ENCODE measurements at regions not wholly inside any gene's neighbourhood (a gene's known extent, or its start where the extent isn't known, plus 50 kb on each side); places are given as distances from the start of the nearest gene placed in this dataset.
"Not testable (repeated sequence)": the region's sequence is repeated elsewhere in the genome, so short reads cannot be mapped to it uniquely, and the experiment has no call there.

GRCh38 chr7:142499635-142500034 is 241.8 kb upstream of the PRSS58 start:
- Histone ChIP-seq H3K27me3 (ENCODE audit: insufficient read depth, low read length, poor library complexity, severe bottlenecking) (no peaks in the 10 kb centered on the region), H2AFZ (ENCODE audit: low read length) (no peak overlapping the region)

DNA sequence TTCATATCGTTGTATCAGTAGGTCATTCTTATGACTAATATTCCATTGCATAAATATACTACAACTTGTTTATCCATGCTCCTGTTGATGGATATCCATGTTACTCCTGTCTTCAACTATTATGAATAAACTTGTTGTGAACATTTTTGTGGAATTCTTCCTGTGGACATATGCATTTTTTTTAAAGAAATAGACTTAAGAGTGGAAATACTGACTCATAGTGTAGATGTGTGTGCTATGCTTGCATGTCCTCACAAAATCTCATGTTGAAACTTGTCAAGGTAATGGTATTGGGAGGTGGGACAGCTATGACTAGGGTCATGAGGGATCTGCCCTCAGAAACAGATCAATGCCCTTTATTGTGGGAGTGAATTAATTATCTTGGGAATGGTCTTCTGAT is 240.5 kb upstream of the PRSS58 start:
- peaks cover 76% of the 10 kb centered on the region for H3K4me1 ChIP-seq (ENCODE audit: insufficient read depth, low read length, poor library complexity, severe bottlenecking)
- peak overlapping the region; percentile 99 for H3K9ac ChIP-seq (ENCODE audit: low read depth, low read length, poor library complexity, severe bottlenecking)
- peak overlapping the region; percentile 89 for H3K4me2 ChIP-seq (ENCODE audit: low read depth, low read length, poor library complexity, severe bottlenecking)
- H3K9me3 ChIP-seq (ENCODE audit: insufficient read depth, low read depth, low read length) = no peaks in the 10 kb centered on the region
- TF ChIP-seq, protein P1, sequence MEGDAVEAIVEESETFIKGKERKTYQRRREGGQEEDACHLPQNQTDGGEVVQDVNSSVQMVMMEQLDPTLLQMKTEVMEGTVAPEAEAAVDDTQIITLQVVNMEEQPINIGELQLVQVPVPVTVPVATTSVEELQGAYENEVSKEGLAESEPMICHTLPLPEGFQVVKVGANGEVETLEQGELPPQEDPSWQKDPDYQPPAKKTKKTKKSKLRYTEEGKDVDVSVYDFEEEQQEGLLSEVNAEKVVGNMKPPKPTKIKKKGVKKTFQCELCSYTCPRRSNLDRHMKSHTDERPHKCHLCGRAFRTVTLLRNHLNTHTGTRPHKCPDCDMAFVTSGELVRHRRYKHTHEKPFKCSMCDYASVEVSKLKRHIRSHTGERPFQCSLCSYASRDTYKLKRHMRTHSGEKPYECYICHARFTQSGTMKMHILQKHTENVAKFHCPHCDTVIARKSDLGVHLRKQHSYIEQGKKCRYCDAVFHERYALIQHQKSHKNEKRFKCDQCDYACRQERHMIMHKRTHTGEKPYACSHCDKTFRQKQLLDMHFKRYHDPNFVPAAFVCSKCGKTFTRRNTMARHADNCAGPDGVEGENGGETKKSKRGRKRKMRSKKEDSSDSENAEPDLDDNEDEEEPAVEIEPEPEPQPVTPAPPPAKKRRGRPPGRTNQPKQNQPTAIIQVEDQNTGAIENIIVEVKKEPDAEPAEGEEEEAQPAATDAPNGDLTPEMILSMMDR (conservative IDR thresholded peaks at IDR 0.05; ENCODE audit: low read length) = no peak
- no peak for TF ChIP-seq EZH2phosphoT487 (IDR thresholded peaks at IDR 0.05; ENCODE audit: borderline replicate concordance)
- peak overlapping the region; percentile 84 for H3K4me3 ChIP-seq (ENCODE audit: low read length, poor library complexity, severe bottlenecking)
- no peaks in the 10 kb centered on the region for H4K20me1 ChIP-seq (ENCODE audit: insufficient read depth, low read length, poor library complexity, severe bottlenecking)
- H3K36me3 ChIP-seq (ENCODE audit: insufficient read depth, low read length) = peaks cover 5% of the 10 kb centered on the region; the same call in 1 of the 2 replicates
- peaks cover 36% of the 10 kb centered on the region for H3K79me2 ChIP-seq (ENCODE audit: insufficient read depth, low read length)
- H3K9me2 ChIP-seq (replicated peaks; ENCODE audit: low read depth, low read length) = no peaks in the 10 kb centered on the region
- no peaks in the 10 kb centered on the region for H3K27me3 ChIP-seq (ENCODE audit: insufficient read depth, low read length, poor library complexity, severe bottlenecking)
- H2AFZ ChIP-seq (ENCODE audit: low read length) = no peak overlapping the region
- peaks cover 7% of the 10 kb centered on the region for H3F3A ChIP-seq (ENCODE audit: low read depth)

More at GRCh38 chr7:142499635-142500034, 241.8 kb upstream of the PRSS58 start:
- Histone ChIP-seq H3K4me3 (ENCODE audit: low read length, poor library complexity, severe bottlenecking) (peak overlapping the region; percentile 84), H3K79me2 (ENCODE audit: insufficient read depth, low read length) (peaks cover 36% of the 10 kb centered on the region), H3K36me3 (ENCODE audit: insufficient read depth, low read length) (peaks cover 5% of the 10 kb centered on the region; the same call in 1 of the 2 replicates), H3K4me2 (ENCODE audit: low read depth, low read length, poor library complexity, severe bottlenecking) (peak overlapping the region; percentile 89), H3K4me1 (ENCODE audit: insufficient read depth, low read length, poor library complexity, severe bottlenecking) (peaks cover 70% of the 10 kb centered on the region), H3K9ac (ENCODE audit: low read depth, low read length, poor library complexity, severe bottlenecking) (peak overlapping the region; percentile 99), H3K9me2 (replicated peaks; ENCODE audit: low read depth, low read length) (no peaks in the 10 kb centered on the region), H3F3A (ENCODE audit: low read depth) (peaks cover 7% of the 10 kb centered on the region), H3K9me3 (ENCODE audit: insufficient read depth, low read depth, low read length) (no peaks in the 10 kb centered on the region), H4K20me1 (ENCODE audit: insufficient read depth, low read length, poor library complexity, severe bottlenecking) (no peaks in the 10 kb centered on the region)
- TF ChIP-seq, protein P1 (conservative IDR thresholded peaks at IDR 0.05; ENCODE audit: low read length) = no peak
- TF ChIP-seq EZH2phosphoT487 (IDR thresholded peaks at IDR 0.05; ENCODE audit: borderline replicate concordance) = no peak

- TF ChIP-seq EZH2phosphoT487 (IDR thresholded peaks at IDR 0.05; ENCODE audit: borderline replicate concordance) = no peak
- TF ChIP-seq, protein P1 (conservative IDR thresholded peaks at IDR 0.05; ENCODE audit: low read length) = peak; percentile 86
- H3K4me2 ChIP-seq (ENCODE audit: low read depth, low read length, poor library complexity, severe bottlenecking) = peak overlapping the region; percentile 89
- H3F3A ChIP-seq (ENCODE audit: low read depth) = peaks cover 7% of the 10 kb centered on the region
- H3K4me3 ChIP-seq (ENCODE audit: low read length, poor library complexity, severe bottlenecking) = peak overlapping the region; percentile 84
- H3K4me1 ChIP-seq (ENCODE audit: insufficient read depth, low read length, poor library complexity, severe bottlenecking) = peaks cover 93% of the 10 kb centered on the region
- H3K27me3 ChIP-seq (ENCODE audit: insufficient read depth, low read length, poor library complexity, severe bottlenecking) = no peaks in the 10 kb centered on the region
- peak overlapping the region; percentile 99 for H3K9ac ChIP-seq (ENCODE audit: low read depth, low read length, poor library complexity, severe bottlenecking)
- H3K9me2 ChIP-seq (replicated peaks; ENCODE audit: low read depth, low read length) = no peaks in the 10 kb centered on the region
- peaks cover 5% of the 10 kb centered on the region; the same call in 1 of the 2 replicates for H3K36me3 ChIP-seq (ENCODE audit: insufficient read depth, low read length)
- no peaks in the 10 kb centered on the region for H4K20me1 ChIP-seq (ENCODE audit: insufficient read depth, low read length, poor library complexity, severe bottlenecking)
- H3K9me3 ChIP-seq (ENCODE audit: insufficient read depth, low read depth, low read length) = no peaks in the 10 kb centered on the region
- peaks cover 36% of the 10 kb centered on the region for H3K79me2 ChIP-seq (ENCODE audit: insufficient read depth, low read length)
- H2AFZ ChIP-seq (ENCODE audit: low read length) = no peak overlapping the region
Measured at GRCh38 chr7:142496545-142496991, 238.7 kb upstream of the PRSS58 start.

- not testable (repeated sequence) for H2AFZ ChIP-seq (ENCODE audit: low read length); H3F3A ChIP-seq (ENCODE audit: low read depth); H3K9me2 ChIP-seq (replicated peaks; ENCODE audit: low read depth, low read length); H3K27me3 ChIP-seq (ENCODE audit: insufficient read depth, low read length, poor library complexity, severe bottlenecking); H3K9me3 ChIP-seq (ENCODE audit: insufficient read depth, low read depth, low read length); H3K36me3 ChIP-seq (ENCODE audit: insufficient read depth, low read length); H4K20me1 ChIP-seq (ENCODE audit: insufficient read depth, low read length, poor library complexity, severe bottlenecking)
- Histone ChIP-seq H3K4me1 (ENCODE audit: insufficient read depth, low read length, poor library complexity, severe bottlenecking) (peaks cover 91% of the 10 kb centered on the region), H3K9ac (ENCODE audit: low read depth, low read length, poor library complexity, severe bottlenecking) (peak overlapping the region; percentile 99), H3K4me3 (ENCODE audit: low read length, poor library complexity, severe bottlenecking) (peak overlapping the region; percentile 84), H3K4me2 (ENCODE audit: low read depth, low read length, poor library complexity, severe bottlenecking) (peak overlapping the region; percentile 89), H3K79me2 (ENCODE audit: insufficient read depth, low read length) (peaks cover 36% of the 10 kb centered on the region)
Measured at GRCh38 chr7:142495879-142496278, 238.0 kb upstream of the PRSS58 start.

GRCh38 chr7:142495301-142495700 is 237.4 kb upstream of the PRSS58 start:
- H3K9me3 ChIP-seq (ENCODE audit: insufficient read depth, low read depth, low read length); H4K20me1 ChIP-seq (ENCODE audit: insufficient read depth, low read length, poor library complexity, severe bottlenecking); H3K27me3 ChIP-seq (ENCODE audit: insufficient read depth, low read length, poor library complexity, severe bottlenecking); H3K9me2 ChIP-seq (replicated peaks; ENCODE audit: low read depth, low read length); H2AFZ ChIP-seq (ENCODE audit: low read length); H3K36me3 ChIP-seq (ENCODE audit: insufficient read depth, low read length); H3F3A ChIP-seq (ENCODE audit: low read depth): not testable (repeated sequence)
- peaks cover 34% of the 10 kb centered on the region for H3K79me2 ChIP-seq (ENCODE audit: insufficient read depth, low read length)
- peaks cover 86% of the 10 kb centered on the region for H3K4me1 ChIP-seq (ENCODE audit: insufficient read depth, low read length, poor library complexity, severe bottlenecking)
- peak overlapping the region; percentile 99 for H3K9ac ChIP-seq (ENCODE audit: low read depth, low read length, poor library complexity, severe bottlenecking)
- H3K4me2 ChIP-seq (ENCODE audit: low read depth, low read length, poor library complexity, severe bottlenecking) = peak overlapping the region; percentile 89
- peak overlapping the region; percentile 5 for H3K4me3 ChIP-seq (ENCODE audit: low read length, poor library complexity, severe bottlenecking)

Measured in Loucy (cell line).